RWPE1 (cell line): ENCODE measurements at regions not wholly inside any gene's neighbourhood (a gene's known extent, or its start where the extent isn't known, plus 50 kb on each side); places are given as distances from the start of the nearest gene placed in this dataset.

ENCODE experiments used
- CTCF ChIA-PET: fragments of 350-600 bp; sonication (Branson Sonifier 250); formaldehyde crosslinking; extraction: SDS; loops from one replicate; lab custom pipeline; 2021; lab: Yijun Ruan, JAX
- POLR2A ChIA-PET: fragments of 400-600 bp; formaldehyde crosslinking; extraction: SDS; loops from one replicate; lab custom pipeline; 2020; ENCODE audit warnings: antibody characterized with exemption; ENCODE audit not compliant: low non-redundant PET; lab: Yijun Ruan, JAX
- DNase-seq: peaks from one replicate; pipeline ENCODE4 v3.0.0; 2012; ENCODE audit warnings: low spot score
- H3K27ac ChIP-seq: fragments of 450-650 bp; 2 replicates; pipeline ENCODE4 v1.5.1; 2017
- TF ChIP-seq, protein P1 (sequence below): fragments of 450-650 bp; conservative IDR thresholded peaks from 2 replicates; pipeline ENCODE4 v1.5.1; 2017; ENCODE audit warnings: low read depth, mild to moderate bottlenecking

DNA sequence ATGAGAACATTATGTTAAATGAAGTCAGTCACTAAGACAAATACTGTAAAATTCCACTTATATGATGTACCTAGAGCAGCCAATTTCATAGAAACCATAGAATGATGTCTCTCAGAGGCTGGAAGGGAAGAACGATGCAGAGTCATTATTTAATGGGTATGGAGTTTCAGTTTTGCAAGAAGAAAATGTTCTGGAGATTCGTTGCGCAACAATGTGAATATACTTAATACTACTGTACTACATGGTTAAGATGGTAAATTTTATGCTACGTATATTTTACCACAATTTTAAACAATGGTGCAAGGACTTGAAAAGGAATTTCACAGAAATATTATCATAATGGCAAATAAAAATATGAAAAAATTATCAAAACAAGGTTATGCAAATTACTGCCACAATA lies 972.6 kb downstream of the KCNMA1 start:
- POLR2A ChIA-PET, result no interaction called here
- no peak overlapping the region for H3K27ac ChIP-seq
- TF ChIP-seq, protein P1, sequence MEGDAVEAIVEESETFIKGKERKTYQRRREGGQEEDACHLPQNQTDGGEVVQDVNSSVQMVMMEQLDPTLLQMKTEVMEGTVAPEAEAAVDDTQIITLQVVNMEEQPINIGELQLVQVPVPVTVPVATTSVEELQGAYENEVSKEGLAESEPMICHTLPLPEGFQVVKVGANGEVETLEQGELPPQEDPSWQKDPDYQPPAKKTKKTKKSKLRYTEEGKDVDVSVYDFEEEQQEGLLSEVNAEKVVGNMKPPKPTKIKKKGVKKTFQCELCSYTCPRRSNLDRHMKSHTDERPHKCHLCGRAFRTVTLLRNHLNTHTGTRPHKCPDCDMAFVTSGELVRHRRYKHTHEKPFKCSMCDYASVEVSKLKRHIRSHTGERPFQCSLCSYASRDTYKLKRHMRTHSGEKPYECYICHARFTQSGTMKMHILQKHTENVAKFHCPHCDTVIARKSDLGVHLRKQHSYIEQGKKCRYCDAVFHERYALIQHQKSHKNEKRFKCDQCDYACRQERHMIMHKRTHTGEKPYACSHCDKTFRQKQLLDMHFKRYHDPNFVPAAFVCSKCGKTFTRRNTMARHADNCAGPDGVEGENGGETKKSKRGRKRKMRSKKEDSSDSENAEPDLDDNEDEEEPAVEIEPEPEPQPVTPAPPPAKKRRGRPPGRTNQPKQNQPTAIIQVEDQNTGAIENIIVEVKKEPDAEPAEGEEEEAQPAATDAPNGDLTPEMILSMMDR, result no peak
- no peak for DNase-seq
- CTCF ChIA-PET, result no interaction called here

DNA sequence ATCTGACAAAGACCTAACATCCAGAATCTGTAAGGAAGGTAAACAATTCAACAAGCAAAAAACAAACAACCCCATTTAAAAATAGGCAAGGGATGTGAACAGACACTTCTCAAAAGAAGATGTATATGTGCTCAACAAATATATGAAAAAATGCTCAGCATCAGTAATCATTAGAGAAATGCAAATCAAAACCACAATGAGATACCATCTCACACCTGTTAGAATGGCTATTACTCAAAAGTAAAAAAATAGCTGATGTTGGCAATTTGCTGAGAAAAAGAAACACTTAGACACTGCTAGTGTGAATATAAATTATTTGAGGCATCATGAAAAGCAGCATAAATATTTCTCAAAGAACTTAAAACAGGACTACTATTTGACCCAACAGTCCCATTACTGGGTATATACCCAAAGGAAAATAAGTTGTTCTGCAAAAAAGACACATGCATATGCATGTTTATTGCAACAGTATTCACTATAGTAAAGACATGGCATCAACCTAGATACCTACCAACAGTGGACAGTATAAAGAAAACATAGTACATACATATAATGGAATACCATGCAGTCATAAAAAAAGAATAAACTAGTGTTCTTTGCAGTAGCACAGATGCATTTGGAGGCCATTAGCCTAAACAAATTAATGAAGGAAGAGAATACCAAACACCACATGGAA lies 980.1 kb downstream of the KCNMA1 start:
- no peak for DNase-seq
- H3K27ac ChIP-seq, result no peak overlapping the region
- ChIA-PET POLR2A (no interaction called here), CTCF (no interaction called here)
- TF ChIP-seq, protein P1, result no peak

DNA sequence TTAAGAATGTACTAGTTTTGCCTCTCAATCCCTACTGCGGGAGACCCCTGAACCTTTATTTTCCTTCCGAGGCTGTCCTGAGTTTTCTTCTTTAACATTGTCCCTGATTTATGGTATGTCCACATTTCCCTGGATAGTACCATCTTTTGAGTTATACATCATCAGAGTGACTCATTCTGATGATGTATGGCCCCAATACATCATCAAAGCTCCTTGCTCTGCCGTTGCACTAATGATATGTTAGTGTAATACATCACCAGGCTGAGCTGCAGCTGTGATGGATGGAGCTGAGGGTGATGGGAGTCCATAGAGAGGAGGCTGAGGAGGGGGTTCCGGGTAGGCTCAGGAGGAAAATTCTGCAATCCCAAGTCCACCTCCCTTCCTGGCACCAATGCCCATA lies 986.5 kb downstream of the KCNMA1 start:
- ChIA-PET CTCF (no interaction called here), POLR2A (no interaction called here)
- TF ChIP-seq, protein P1, result no peak
- no peak overlapping the region for H3K27ac ChIP-seq
- no peak for DNase-seq

DNA sequence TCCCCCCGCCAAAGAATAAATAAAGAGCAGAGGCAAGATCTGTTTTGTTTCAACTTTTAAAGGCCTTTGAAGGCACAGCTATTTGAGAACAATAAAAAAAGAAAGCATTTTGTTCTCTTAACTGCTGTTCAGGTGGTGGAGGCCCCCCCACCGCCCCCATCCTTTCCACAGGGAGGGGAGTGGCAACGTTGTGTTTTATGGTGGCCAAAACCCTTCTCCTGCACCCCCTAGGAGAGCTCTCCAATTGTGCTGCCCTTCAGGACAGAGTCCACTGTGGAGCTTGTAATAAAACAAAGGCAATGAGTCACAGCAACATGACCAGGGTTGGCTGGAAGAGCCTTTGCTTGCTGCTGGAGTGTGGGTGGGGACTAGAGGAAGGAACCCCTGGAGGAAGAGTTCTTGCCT lies 987.9 kb downstream of the KCNMA1 start:
- H3K27ac ChIP-seq, result no peak overlapping the region
- ChIA-PET POLR2A (no interaction called here), CTCF (no interaction called here)
- no peak for DNase-seq
- TF ChIP-seq, protein P1, result no peak

DNA sequence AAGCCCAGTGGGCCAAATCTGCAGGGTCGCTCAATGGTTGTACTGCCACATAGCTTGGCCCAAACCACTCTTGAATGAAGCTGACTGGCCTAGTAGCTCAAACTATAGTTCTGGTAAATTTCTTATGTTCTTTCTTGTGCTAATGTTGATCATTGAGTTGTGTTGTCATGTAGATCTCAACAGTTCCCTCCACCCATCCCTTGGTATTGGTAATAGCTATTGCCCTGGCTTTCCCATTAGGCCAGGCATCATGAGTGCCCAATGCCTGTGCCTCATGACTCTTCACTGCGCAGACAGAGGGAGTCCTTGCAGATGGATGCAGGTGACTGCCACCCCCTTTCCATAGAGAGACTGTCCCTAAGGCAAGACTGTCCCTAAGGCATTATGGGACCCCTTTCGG lies 988.4 kb downstream of the KCNMA1 start:
- no peak overlapping the region for H3K27ac ChIP-seq
- ChIA-PET CTCF (no interaction called here), POLR2A (no interaction called here)
- no peak for DNase-seq
- TF ChIP-seq, protein P1, result no peak

DNA sequence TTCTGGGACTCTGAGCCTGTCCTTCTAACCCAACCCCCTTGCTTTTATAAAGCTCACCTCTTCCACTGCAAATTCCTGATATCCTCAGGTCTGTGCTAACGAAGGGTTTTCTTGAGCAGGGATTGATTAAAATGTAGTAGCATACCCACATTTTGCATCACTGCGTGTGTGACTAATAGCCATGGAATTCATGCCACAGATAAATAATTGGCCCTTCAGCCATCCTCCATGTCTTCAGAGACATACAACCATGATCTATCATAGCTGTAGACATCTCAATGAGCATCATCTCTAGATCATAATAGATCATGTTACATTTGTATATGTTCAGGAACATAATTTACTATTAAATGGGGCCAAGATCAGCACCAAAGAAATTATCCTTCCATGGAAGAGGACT lies 990.3 kb downstream of the KCNMA1 start:
- TF ChIP-seq, protein P1, result no peak
- DNase-seq, result no peak
- ChIA-PET POLR2A (no interaction called here), CTCF (no interaction called here)
- no peak overlapping the region for H3K27ac ChIP-seq
